T47D (cell line): ENCODE measurements at regions not wholly inside any gene's neighbourhood (a gene's known extent, or its start where the extent isn't known, plus 50 kb on each side); places are given as distances from the start of the nearest gene placed in this dataset.
A peak's percentile ranks its signal among the peaks of the same experiment; 100 is the strongest.

Experiments used
- DNase-seq, 2 experiments: peaks; one replicate each; pipeline versions ENCODE4 v3.0.0 to v3.0.0-alpha.2; 2011 to 2012; ENCODE audit warnings: low read depth in 1 of 2, low spot score in 1 of 2
- JUND ChIP-seq: IDR thresholded peaks from 2 replicates; pipeline ENCODE4 v1.6.1; 2012; ENCODE audit warnings: low read depth
- in situ Hi-C: cut with HindIII; loops from 2 replicates; pipeline ENCODE4 v1.10.0; 2016; ENCODE audit warnings: low sequenced_read_pairs, low pct_unique_long_range_greater_than_20kb

DNA sequence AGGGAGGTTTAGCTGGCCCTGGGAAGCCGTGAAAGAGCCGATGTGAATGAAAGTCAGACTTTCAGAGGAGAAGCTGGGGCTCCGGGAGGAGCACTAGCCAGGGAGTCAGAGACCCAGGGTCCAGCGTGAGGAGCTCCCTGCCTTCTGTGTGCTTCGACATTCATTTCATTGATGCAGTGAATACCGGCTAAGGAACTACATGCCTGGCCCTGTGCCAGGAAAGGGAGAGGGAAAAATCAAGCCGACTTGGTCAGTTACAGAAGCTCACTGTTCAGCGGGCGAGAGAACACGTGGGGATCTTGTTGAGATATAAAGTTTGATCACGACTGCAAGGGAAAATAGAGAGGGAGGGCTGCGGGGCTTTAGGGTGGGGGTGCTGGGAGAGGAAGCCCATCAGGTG is 76.7 kb upstream of the RUNX3 start:
- peak in 1 of 2 experiments; percentile 17 for DNase-seq
- in situ Hi-C loops = no loop called here
- TF ChIP-seq JUND = no peak

- TF ChIP-seq JUND = no peak
- in situ Hi-C loops = no loop called here
- no peak for DNase-seq
These were observed 74.3 kb upstream of the RUNX3 start for GRCh38 chr1:25004355-25004754.

- in situ Hi-C loops = no loop called here
- no peak for DNase-seq
- no peak for TF ChIP-seq JUND
These were observed 73.5 kb upstream of the RUNX3 start for GRCh38 chr1:25003457-25004190.

GRCh38 chr1:25003000-25003399 is 72.9 kb upstream of the RUNX3 start:
- DNase-seq = no peak
- in situ Hi-C loops = no loop called here
- TF ChIP-seq JUND = no peak

DNA sequence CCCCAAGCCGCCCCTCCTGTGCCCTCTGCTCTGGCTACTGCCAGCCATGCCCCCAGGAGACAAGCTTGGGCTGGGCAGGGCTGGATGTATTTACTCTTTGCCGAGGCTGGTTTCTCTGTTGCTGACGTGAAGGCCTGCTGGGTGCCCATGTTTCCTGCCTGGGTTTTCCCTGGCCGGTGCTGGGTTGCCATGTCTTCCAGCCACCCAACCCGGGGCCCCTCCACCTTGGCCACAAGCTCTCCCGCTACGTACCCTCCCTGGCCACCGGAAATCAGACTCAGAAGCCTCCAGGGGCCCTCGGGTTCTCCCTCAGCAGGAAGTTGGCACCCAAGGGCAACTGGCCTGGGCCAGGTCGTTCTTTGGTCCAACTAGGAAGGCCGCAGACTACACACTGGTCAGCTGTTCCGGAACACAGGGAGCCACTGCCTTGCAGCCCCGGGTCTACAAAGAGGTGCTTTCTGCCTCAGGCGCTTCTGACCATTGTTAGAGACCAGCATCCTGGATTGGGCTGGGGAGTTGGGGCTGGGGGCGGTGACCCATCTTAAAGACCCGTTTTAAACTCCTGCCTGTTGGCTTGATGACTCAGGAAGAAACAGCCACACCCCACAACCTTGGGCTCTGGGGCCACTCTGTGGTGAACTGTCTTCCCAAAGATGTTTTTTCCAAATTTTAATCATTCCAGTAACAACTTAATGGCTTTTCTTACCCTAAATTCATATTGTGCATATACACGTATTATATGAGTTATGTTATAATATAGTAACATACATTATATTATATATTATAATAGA is 71.2 kb upstream of the RUNX3 start:
- TF ChIP-seq JUND = no peak
- no peak for DNase-seq
- in situ Hi-C loops = no loop called here

DNA sequence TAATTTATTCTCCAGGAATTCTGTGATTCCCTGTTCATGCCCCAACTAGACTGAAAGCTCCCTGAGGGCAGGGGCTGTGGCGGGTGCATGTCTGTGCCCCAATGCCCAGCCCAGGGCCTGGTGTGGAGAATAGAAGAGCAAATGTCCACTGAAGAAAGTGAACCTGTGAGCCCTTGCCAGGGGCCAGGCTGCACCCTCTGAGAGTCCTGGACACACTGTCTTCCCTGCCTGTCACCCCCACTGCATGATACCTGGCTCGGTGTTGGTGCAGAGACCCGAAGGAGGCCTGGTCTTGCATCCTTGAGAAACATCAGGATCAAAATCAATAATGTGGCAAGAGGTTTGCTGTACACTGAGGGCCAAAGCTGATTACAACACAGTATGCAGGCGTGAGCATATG is 69.8 kb upstream of the RUNX3 start:
- no peak for DNase-seq
- in situ Hi-C loops = no loop called here
- no peak for TF ChIP-seq JUND

DNA sequence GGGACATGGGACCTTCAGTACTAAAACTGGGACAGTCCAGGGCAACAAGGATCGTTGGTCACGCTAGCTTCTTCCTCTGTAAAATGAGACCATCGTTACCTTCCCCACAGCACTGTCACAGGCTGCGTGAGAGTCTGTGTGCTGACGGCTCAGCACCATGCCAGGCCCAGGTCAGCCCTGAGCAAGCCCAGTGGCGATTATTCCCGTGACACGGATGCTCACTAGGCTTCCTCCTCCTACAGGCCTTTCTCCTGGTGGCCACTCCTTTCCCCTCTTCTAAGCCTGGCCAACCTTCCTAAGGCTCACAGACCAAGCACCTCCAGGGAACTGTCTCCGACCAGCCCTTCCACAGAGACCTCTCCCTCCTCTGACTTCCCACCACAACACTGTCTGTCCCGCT is 69.3 kb upstream of the RUNX3 start:
- in situ Hi-C loops = no loop called here
- TF ChIP-seq JUND = no peak
- DNase-seq = no peak

- no peak for TF ChIP-seq JUND
- in situ Hi-C loops = no loop called here
- DNase-seq = no peak
These were observed 68.6 kb upstream of the RUNX3 start for GRCh38 chr1:24998563-24999245.

GRCh38 chr1:24996983-24997893 is 67.2 kb upstream of the RUNX3 start:
- in situ Hi-C loops = no loop called here
- no peak for TF ChIP-seq JUND
- no peak for DNase-seq

DNA sequence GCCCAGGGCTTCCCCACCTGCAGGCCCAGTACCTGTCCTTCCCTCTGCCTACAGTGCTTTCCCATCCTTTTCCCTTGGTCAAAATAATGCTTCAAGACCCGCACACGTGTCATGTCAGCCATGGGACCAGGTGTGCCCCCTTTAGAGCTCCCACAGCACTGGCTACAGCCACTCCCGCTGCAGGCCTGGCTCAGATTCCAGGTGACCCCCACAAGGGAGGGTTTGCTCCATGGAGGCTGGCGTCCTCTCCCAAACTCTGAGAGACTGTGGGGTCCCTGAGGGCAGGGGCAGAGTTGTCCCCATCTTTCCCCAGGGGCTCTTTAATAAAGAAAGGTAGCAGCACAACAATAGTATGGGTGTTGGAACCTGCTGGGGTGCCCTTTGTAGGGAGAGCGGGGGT is 66.4 kb upstream of the RUNX3 start:
- TF ChIP-seq JUND = no peak
- in situ Hi-C loops = no loop called here
- no peak for DNase-seq

GRCh38 chr1:24995661-24996060 is 65.6 kb upstream of the RUNX3 start:
- in situ Hi-C loops = no loop called here
- TF ChIP-seq JUND = no peak
- DNase-seq = no peak

DNA sequence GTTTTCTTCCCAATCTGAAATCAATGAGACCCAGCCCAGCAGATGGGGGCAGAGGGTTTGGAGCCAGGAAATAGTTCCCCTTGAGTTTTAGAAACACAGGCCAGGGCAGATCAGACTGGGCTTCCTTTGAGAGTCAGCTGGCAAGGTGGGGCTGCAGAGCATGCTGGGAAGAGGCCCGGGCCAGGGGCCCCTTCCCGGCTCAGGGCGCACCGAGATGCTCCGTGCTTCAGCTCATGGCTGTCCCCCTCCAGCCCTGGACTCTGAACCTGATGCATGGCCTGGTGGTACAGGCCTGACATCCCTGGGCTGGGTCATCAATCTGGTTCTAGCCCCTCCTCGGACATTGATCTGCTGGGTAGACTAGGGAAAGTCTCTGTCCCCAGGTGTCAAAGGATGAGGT is 65.1 kb upstream of the RUNX3 start:
- no peak for TF ChIP-seq JUND
- in situ Hi-C loops = no loop called here
- DNase-seq = no peak
